ENCODE measurements at regions not wholly inside any gene's neighbourhood (a gene's known extent, or its start where the extent isn't known, plus 50 kb on each side); places are given as distances from the start of the nearest gene placed in this dataset.

DNA sequence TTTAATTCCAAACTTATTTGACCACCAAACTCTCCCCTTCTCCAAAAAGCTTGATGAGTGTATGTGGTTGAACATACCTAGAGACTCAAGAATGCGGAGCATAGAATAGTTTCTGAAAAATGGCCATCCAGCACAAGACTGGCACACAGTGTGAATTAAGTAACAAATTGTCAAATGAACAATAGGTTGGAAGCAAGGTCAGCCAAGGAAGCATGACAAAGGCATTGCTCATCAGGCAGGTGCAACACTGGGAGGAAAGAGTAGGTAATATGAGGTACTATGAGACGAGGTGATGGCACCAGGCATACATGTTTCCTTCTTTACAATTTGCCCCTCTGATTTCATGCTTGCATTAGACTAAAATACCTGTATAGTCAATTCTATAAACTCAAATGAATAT lies 73.7 kb downstream of the DKK1 start:
- Mint-ChIP-seq H3K27ac (ENCODE audit: unreplicated experiment) (no peak overlapping the region), H3K9me3 (ENCODE audit: unreplicated experiment) (no peaks in the 10 kb centered on the region), H3K36me3 (ENCODE audit: low read depth, unreplicated experiment) (no peaks in the 10 kb centered on the region), H3K4me1 (ENCODE audit: low read depth, unreplicated experiment) (no peaks in the 10 kb centered on the region), H3K27me3 (ENCODE audit: low read depth, unreplicated experiment) (no peaks in the 10 kb centered on the region), H3K4me3 (ENCODE audit: unreplicated experiment) (no peak overlapping the region)
- no peaks in the 10 kb centered on the region for H3K79me2 ChIP-seq (ENCODE audit: insufficient read depth, low read length)
- no peak overlapping the region for H3K9ac ChIP-seq (ENCODE audit: low read length)
- no peak overlapping the region for H3K27ac ChIP-seq (ENCODE audit: low read depth, low read length)
- no peaks in the 10 kb centered on the region for H4K20me1 ChIP-seq (ENCODE audit: insufficient read depth, low read length)
- H3K4me3 ChIP-seq (ENCODE audit: insufficient read depth, low read depth, low read length) = no peak overlapping the region
- DNase-seq (ENCODE audit: low read depth) (peak; percentile 4), FAIRE-seq (no peak)
- H3K9me3 ChIP-seq (ENCODE audit: insufficient read depth, low read depth, low read length) = no peaks in the 10 kb centered on the region
- no peak for TF ChIP-seq EZH2 (IDR thresholded peaks at IDR 0.05; ENCODE audit: insufficient read depth, low read length)
- TF ChIP-seq, protein P1, sequence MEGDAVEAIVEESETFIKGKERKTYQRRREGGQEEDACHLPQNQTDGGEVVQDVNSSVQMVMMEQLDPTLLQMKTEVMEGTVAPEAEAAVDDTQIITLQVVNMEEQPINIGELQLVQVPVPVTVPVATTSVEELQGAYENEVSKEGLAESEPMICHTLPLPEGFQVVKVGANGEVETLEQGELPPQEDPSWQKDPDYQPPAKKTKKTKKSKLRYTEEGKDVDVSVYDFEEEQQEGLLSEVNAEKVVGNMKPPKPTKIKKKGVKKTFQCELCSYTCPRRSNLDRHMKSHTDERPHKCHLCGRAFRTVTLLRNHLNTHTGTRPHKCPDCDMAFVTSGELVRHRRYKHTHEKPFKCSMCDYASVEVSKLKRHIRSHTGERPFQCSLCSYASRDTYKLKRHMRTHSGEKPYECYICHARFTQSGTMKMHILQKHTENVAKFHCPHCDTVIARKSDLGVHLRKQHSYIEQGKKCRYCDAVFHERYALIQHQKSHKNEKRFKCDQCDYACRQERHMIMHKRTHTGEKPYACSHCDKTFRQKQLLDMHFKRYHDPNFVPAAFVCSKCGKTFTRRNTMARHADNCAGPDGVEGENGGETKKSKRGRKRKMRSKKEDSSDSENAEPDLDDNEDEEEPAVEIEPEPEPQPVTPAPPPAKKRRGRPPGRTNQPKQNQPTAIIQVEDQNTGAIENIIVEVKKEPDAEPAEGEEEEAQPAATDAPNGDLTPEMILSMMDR (IDR thresholded peaks at IDR 0.05; ENCODE audit: insufficient read depth, low read depth, low read length) = no peak
- H2AFZ ChIP-seq (ENCODE audit: low read depth, low read length) = no peak overlapping the region
- no peaks in the 10 kb centered on the region for H3K36me3 ChIP-seq (ENCODE audit: insufficient read depth, low read length)
- H3K4me1 ChIP-seq (ENCODE audit: insufficient read depth, low read length) = no peaks in the 10 kb centered on the region
- no peak overlapping the region for H3K4me2 ChIP-seq (ENCODE audit: low read length)
- H3K27me3 ChIP-seq (ENCODE audit: insufficient read depth, low read length) = no peaks in the 10 kb centered on the region

DNA sequence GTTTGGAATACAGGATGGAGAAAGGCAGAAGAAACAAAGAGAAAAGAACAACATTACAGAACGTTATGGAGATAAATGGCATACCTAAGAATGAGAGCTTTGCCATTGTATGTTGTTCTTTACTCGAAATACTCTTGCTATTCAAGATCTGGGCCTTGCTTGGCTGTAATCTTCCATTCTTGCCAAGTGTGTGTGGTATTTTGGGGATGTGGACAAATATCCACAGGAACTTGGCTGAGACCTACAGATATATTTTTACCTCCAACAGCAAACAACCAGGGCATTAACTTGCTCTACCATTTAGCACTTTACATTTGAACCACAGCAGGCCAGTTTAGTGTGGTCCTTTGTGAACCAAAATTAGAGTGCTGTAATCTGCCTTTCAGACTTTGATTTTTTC lies 76.3 kb downstream of the DKK1 start:
- TF ChIP-seq, protein P1 (IDR thresholded peaks at IDR 0.05; ENCODE audit: insufficient read depth, low read depth, low read length) = no peak
- TF ChIP-seq EZH2 (IDR thresholded peaks at IDR 0.05; ENCODE audit: insufficient read depth, low read length) = no peak
- Histone ChIP-seq H3K9ac (ENCODE audit: low read length) (no peak overlapping the region), H3K36me3 (ENCODE audit: insufficient read depth, low read length) (no peaks in the 10 kb centered on the region), H3K9me3 (ENCODE audit: insufficient read depth, low read depth, low read length) (no peaks in the 10 kb centered on the region), H4K20me1 (ENCODE audit: insufficient read depth, low read length) (no peaks in the 10 kb centered on the region), H3K79me2 (ENCODE audit: insufficient read depth, low read length) (no peaks in the 10 kb centered on the region), H3K4me3 (ENCODE audit: insufficient read depth, low read depth, low read length) (no peak overlapping the region), H3K4me2 (ENCODE audit: low read length) (no peak overlapping the region), H3K4me1 (ENCODE audit: insufficient read depth, low read length) (no peaks in the 10 kb centered on the region), H2AFZ (ENCODE audit: low read depth, low read length) (no peak overlapping the region), H3K27ac (ENCODE audit: low read depth, low read length) (no peak overlapping the region), H3K27me3 (ENCODE audit: insufficient read depth, low read length) (no peaks in the 10 kb centered on the region)
- no peak for FAIRE-seq
- no peaks in the 10 kb centered on the region for H3K36me3 Mint-ChIP-seq (ENCODE audit: low read depth, unreplicated experiment)
- H3K27ac Mint-ChIP-seq (ENCODE audit: unreplicated experiment) = no peak overlapping the region
- peak; percentile 56 for DNase-seq (ENCODE audit: low read depth)
- no peak overlapping the region for H3K4me3 Mint-ChIP-seq (ENCODE audit: unreplicated experiment)
- no peaks in the 10 kb centered on the region for H3K4me1 Mint-ChIP-seq (ENCODE audit: low read depth, unreplicated experiment)
- H3K9me3 Mint-ChIP-seq (ENCODE audit: unreplicated experiment) = no peaks in the 10 kb centered on the region
- H3K27me3 Mint-ChIP-seq (ENCODE audit: low read depth, unreplicated experiment) = no peaks in the 10 kb centered on the region

DNA sequence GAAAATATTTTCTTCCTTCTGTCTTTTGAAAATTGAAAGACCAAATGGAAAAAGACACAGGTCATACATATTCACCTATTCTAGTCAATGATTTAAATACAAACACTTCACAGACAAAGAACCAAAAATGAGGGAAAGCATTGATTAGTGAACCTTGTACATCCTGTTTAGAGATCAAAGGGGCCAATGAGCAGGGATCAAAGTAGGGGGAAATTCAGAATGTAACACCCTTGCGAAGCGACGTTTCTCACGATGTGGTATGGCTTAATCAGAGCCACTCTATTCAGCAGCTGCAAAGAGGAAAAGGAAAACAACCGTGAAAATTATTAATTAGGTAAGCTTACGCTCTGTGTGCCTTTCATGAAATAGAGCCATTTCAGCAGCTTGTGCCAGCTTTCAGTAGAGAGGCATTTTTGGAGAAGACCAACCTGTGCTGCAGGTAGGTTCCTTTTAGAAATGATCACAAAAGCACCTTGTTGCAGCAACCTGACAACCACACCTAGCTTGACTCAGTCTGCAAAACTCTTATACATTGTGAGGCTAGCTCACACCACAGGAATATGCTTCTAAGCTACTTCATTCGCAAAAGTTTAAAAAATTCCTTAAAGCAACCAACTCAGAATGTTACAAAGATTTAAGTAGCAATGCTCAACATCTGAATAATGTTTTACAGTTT lies 78.0 kb downstream of the DKK1 start:
- no peak overlapping the region for H3K4me3 ChIP-seq (ENCODE audit: insufficient read depth, low read depth, low read length)

More for the DNA sequence above, 78.0 kb downstream of the DKK1 start:
- Mint-ChIP-seq H3K9me3 (ENCODE audit: unreplicated experiment) (no peaks in the 10 kb centered on the region), H3K36me3 (ENCODE audit: low read depth, unreplicated experiment) (no peaks in the 10 kb centered on the region), H3K27me3 (ENCODE audit: low read depth, unreplicated experiment) (no peaks in the 10 kb centered on the region), H3K4me1 (ENCODE audit: low read depth, unreplicated experiment) (no peaks in the 10 kb centered on the region), H3K4me3 (ENCODE audit: unreplicated experiment) (no peak overlapping the region), H3K27ac (ENCODE audit: unreplicated experiment) (no peak overlapping the region)
- no peaks in the 10 kb centered on the region for H3K27me3 ChIP-seq (ENCODE audit: insufficient read depth, low read length)
- no peak overlapping the region for H2AFZ ChIP-seq (ENCODE audit: low read depth, low read length)
- H3K9me3 ChIP-seq (ENCODE audit: insufficient read depth, low read depth, low read length) = no peaks in the 10 kb centered on the region
- no peaks in the 10 kb centered on the region for H3K4me1 ChIP-seq (ENCODE audit: insufficient read depth, low read length)
- H3K36me3 ChIP-seq (ENCODE audit: insufficient read depth, low read length) = no peaks in the 10 kb centered on the region
- H3K9ac ChIP-seq (ENCODE audit: low read length) = no peak overlapping the region
- H3K4me2 ChIP-seq (ENCODE audit: low read length) = no peak overlapping the region
- FAIRE-seq (no peak), DNase-seq (ENCODE audit: low read depth) (no peak)
- no peaks in the 10 kb centered on the region for H3K79me2 ChIP-seq (ENCODE audit: insufficient read depth, low read length)
- TF ChIP-seq EZH2 (IDR thresholded peaks at IDR 0.05; ENCODE audit: insufficient read depth, low read length) = no peak
- TF ChIP-seq, protein P1 (IDR thresholded peaks at IDR 0.05; ENCODE audit: insufficient read depth, low read depth, low read length) = no peak
- no peaks in the 10 kb centered on the region for H4K20me1 ChIP-seq (ENCODE audit: insufficient read depth, low read length)
- H3K27ac ChIP-seq (ENCODE audit: low read depth, low read length) = no peak overlapping the region

Measured in astrocyte (in vitro differentiated cells and primary cell).